SU-DHL-6 (cell line): ENCODE measurements at regions not wholly inside any gene's neighbourhood (a gene's known extent, or its start where the extent isn't known, plus 50 kb on each side); places are given as distances from the start of the nearest gene placed in this dataset.
"Not testable (repeated sequence)": the region's sequence is repeated elsewhere in the genome, so short reads cannot be mapped to it uniquely, and the experiment has no call there.

Experiments used
- CTCF ChIP-seq: fragments of 200-600 bp; sonication (generic); IDR thresholded peaks from one replicate; pipeline ENCODE4 v1.5.1; 2017; ENCODE audit warnings: antibody characterized with exemption, mild to moderate bottlenecking, low read length, moderate library complexity; ENCODE audit not compliant: insufficient read depth, poor library complexity, severe bottlenecking
- EZH2phosphoT487 ChIP-seq: fragments of 200-600 bp; sonication (generic), shearing (Covaris generic); conservative IDR thresholded peaks from 2 replicates; pipeline ENCODE4 v1.6.1; 2018; ENCODE audit warnings: mild to moderate bottlenecking, antibody characterized with exemption, low read length, moderate library complexity, mixed read lengths

- TF ChIP-seq CTCF, EZH2phosphoT487: not testable (repeated sequence)
These were observed 137.0 kb upstream of the NIPA1 start for GRCh38 chr15:22649458-22649857.
